Head of caudate nucleus (tissue), 42 donors: ENCODE measurements at regions not wholly inside any gene's neighbourhood (a gene's known extent, or its start where the extent isn't known, plus 50 kb on each side); places are given as distances from the start of the nearest gene placed in this dataset.
A peak's percentile ranks its signal among the peaks of the same experiment; 100 is the strongest.

Experiments used
- DNase-seq, 42 donors: peaks; one replicate each; pipeline versions ENCODE4 v3.0.0 to v3.0.0-alpha.2; 2020 to 2021; ENCODE audit warnings: mixed read lengths in 7 of 42
- intact Hi-C: fragments of 100-400 bp; cut with DNase I; formaldehyde crosslinking; loops from one replicate; pipeline ENCODE4 v1.15.0; 2022

GRCh38 chr18:11553098-11553940 lies 56.1 kb upstream of the SLC35G4 start:
- intact Hi-C loops = loop anchor here (5.0 kb wide), 1 partner anchor 241 kb away; no protein-coding TSS in a partner anchor
- peak in 26 of 42 donors; percentile 16 to 80 (median 45) for DNase-seq

GRCh38 chr18:11548916-11549551 lies 60.4 kb upstream of the SLC35G4 start:
- intact Hi-C loops = no loop called here
- DNase-seq = no peak

- DNase-seq = no peak
- intact Hi-C loops = no loop called here
Measured at GRCh38 chr18:11548396-11548795, 61.0 kb upstream of the SLC35G4 start.

GRCh38 chr18:11544060-11544633 lies 65.2 kb upstream of the SLC35G4 start:
- DNase-seq = no peak
- intact Hi-C loops = no loop called here

- no peak for DNase-seq
- intact Hi-C loops = no loop called here
Measured at GRCh38 chr18:11541179-11541578, 68.2 kb upstream of the SLC35G4 start.

- DNase-seq = no peak
- intact Hi-C loops = no loop called here
Measured at GRCh38 chr18:11533942-11534496, 75.4 kb upstream of the SLC35G4 start.

GRCh38 chr18:11533513-11533890 lies 75.9 kb upstream of the SLC35G4 start:
- no peak for DNase-seq
- intact Hi-C loops = no loop called here

GRCh38 chr18:11532758-11533512 lies 76.5 kb upstream of the SLC35G4 start:
- DNase-seq = no peak
- intact Hi-C loops = no loop called here

GRCh38 chr18:11529081-11529480 lies 80.3 kb upstream of the SLC35G4 start:
- DNase-seq = no peak

GRCh38 chr18:11526675-11527074 lies 82.7 kb upstream of the SLC35G4 start:
- intact Hi-C loops = no loop called here

More at GRCh38 chr18:11529081-11529480, 80.3 kb upstream of the SLC35G4 start:
- intact Hi-C loops = no loop called here

GRCh38 chr18:11523804-11524203 lies 85.6 kb upstream of the SLC35G4 start:
- intact Hi-C loops = no loop called here

More at GRCh38 chr18:11526675-11527074, 82.7 kb upstream of the SLC35G4 start:
- no peak for DNase-seq

GRCh38 chr18:11522992-11523391 lies 86.4 kb upstream of the SLC35G4 start:
- intact Hi-C loops = no loop called here
- no peak for DNase-seq

More at GRCh38 chr18:11523804-11524203, 85.6 kb upstream of the SLC35G4 start:
- no peak for DNase-seq

- DNase-seq = no peak
- intact Hi-C loops = no loop called here
Measured at GRCh38 chr18:11521853-11522252, 87.5 kb upstream of the SLC35G4 start.

- DNase-seq = no peak
- intact Hi-C loops = no loop called here
Measured at GRCh38 chr18:11520536-11520935, 88.9 kb upstream of the SLC35G4 start.

GRCh38 chr18:11518788-11519685 lies 90.4 kb upstream of the SLC35G4 start:
- DNase-seq = peak in 35 of 42 donors; percentile 15 to 79 (median 44)
- intact Hi-C loops = no loop called here

- intact Hi-C loops = no loop called here
- no peak for DNase-seq
Measured at GRCh38 chr18:11517704-11518103, 91.7 kb upstream of the SLC35G4 start.

GRCh38 chr18:11516751-11517503 lies 92.5 kb upstream of the SLC35G4 start:
- intact Hi-C loops = no loop called here
- no peak for DNase-seq
